ENCODE measurements at regions not wholly inside any gene's neighbourhood (a gene's known extent, or its start where the extent isn't known, plus 50 kb on each side); places are given as distances from the start of the nearest gene placed in this dataset.
A peak's percentile ranks its signal among the peaks of the same experiment; 100 is the strongest.

- Histone ChIP-seq H3K4me3 (ENCODE audit: insufficient read depth in 1 of 2, low read depth in 1 of 2, low read length in 2 of 2) (no peak overlapping the region), H3K14ac (ENCODE audit: low read length in 2 of 2) (no peak overlapping the region), H2BK5ac (ENCODE audit: low read depth, low read length, poor library complexity, severe bottlenecking) (no peak overlapping the region), H3K9me3 (ENCODE audit: control insufficient read depth, low read length) (peaks cover 16% of the 10 kb centered on the region), H3K23ac (ENCODE audit: low read length in 2 of 2) (no peak overlapping the region), H2BK12ac (ENCODE audit: low read length in 2 of 2) (no peak overlapping the region), H3K9ac (ENCODE audit: low read length) (no peak overlapping the region), H3K4me1 (ENCODE audit: control insufficient read depth, insufficient read depth, low read depth, low read length) (no peaks in the 10 kb centered on the region), H3K4me2 (ENCODE audit: low read length, poor library complexity, severe bottlenecking) (no peak overlapping the region), H3K79me1 (replicated peaks; ENCODE audit: low read length, poor library complexity, severe bottlenecking) (no peaks in the 10 kb centered on the region), H3K36me3 (ENCODE audit: control insufficient read depth in 1 of 2, insufficient read depth in 2 of 2, low read depth in 1 of 2, low read length in 2 of 2) (no peaks in the 10 kb centered on the region), H2AFZ (ENCODE audit: low read depth, low read length) (no peak overlapping the region), H2BK15ac (ENCODE audit: low read depth, poor library complexity, severe bottlenecking) (no peak overlapping the region), H2AK5ac (ENCODE audit: low read length, severe bottlenecking) (no peak overlapping the region), H3K4ac (ENCODE audit: low read depth in 1 of 2, low read length in 2 of 2) (no peak overlapping the region), H4K91ac (ENCODE audit: low read length) (no peak overlapping the region), H3K18ac (ENCODE audit: low read depth in 1 of 2, low read length in 2 of 2) (no peak overlapping the region), H2BK120ac (ENCODE audit: low read depth, low read length) (no peak overlapping the region), H4K8ac (ENCODE audit: low read length) (no peak overlapping the region), H3K27me3 (ENCODE audit: control insufficient read depth in 1 of 2, insufficient read depth in 1 of 2, low read length in 2 of 2) (no peaks in the 10 kb centered on the region), H3K27ac (ENCODE audit: low read length, poor library complexity, severe bottlenecking) (no peak overlapping the region)
- DNase-seq = no peak
- WGBS = 100% methylated on average over 1 of the region's 2 CpGs
Measured at GRCh38 chr2:144967961-144968360, 448.0 kb upstream of the ZEB2 start.

DNA sequence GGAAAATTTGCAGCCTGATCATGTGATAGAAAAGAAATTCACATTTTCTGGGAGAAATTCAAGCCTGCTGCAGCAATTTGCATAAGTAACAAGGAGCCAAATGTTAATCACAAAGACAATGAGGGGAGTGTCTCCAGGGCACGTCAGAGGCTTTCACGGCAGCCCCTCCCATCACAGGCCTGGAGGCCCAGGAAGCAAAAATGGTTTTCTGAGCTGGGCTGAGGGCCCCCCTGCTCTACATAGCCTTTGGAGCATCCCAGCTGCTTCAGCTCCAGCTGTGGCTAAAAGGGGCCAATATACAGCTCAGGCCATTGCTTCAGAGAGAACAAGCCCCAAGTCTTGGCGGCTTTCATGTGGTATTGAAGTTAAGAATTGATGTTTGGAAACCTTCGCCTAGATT lies 445.3 kb upstream of the ZEB2 start:
- Histone ChIP-seq H4K8ac (ENCODE audit: low read length) (no peak overlapping the region), H2BK15ac (ENCODE audit: low read depth, poor library complexity, severe bottlenecking) (no peak overlapping the region), H3K23ac (ENCODE audit: low read length in 2 of 2) (no peak overlapping the region), H3K27ac (ENCODE audit: low read length, poor library complexity, severe bottlenecking) (no peak overlapping the region), H3K4me1 (ENCODE audit: control insufficient read depth, insufficient read depth, low read depth, low read length) (no peaks in the 10 kb centered on the region), H3K9ac (ENCODE audit: low read length) (no peak overlapping the region), H3K9me3 (ENCODE audit: control insufficient read depth, low read length) (peaks cover 13% of the 10 kb centered on the region), H2AK5ac (ENCODE audit: low read length, severe bottlenecking) (no peak overlapping the region), H3K4me2 (ENCODE audit: low read length, poor library complexity, severe bottlenecking) (no peak overlapping the region), H3K27me3 (ENCODE audit: control insufficient read depth in 1 of 2, insufficient read depth in 1 of 2, low read length in 2 of 2) (no peaks in the 10 kb centered on the region), H3K18ac (ENCODE audit: low read depth in 1 of 2, low read length in 2 of 2) (no peak overlapping the region), H3K4me3 (ENCODE audit: insufficient read depth in 1 of 2, low read depth in 1 of 2, low read length in 2 of 2) (no peak overlapping the region), H3K36me3 (ENCODE audit: control insufficient read depth in 1 of 2, insufficient read depth in 2 of 2, low read depth in 1 of 2, low read length in 2 of 2) (no peaks in the 10 kb centered on the region), H2BK12ac (ENCODE audit: low read length in 2 of 2) (no peak overlapping the region), H3K14ac (ENCODE audit: low read length in 2 of 2) (no peak overlapping the region), H4K91ac (ENCODE audit: low read length) (no peak overlapping the region), H3K4ac (ENCODE audit: low read depth in 1 of 2, low read length in 2 of 2) (no peak overlapping the region), H3K79me1 (replicated peaks; ENCODE audit: low read length, poor library complexity, severe bottlenecking) (no peaks in the 10 kb centered on the region), H2BK120ac (ENCODE audit: low read depth, low read length) (no peak overlapping the region), H2AFZ (ENCODE audit: low read depth, low read length) (no peak overlapping the region), H2BK5ac (ENCODE audit: low read depth, low read length, poor library complexity, severe bottlenecking) (no peak overlapping the region)
- no peak for DNase-seq
- 85% methylated on average over 4 of the region's 4 CpGs for WGBS

- peaks cover 7% of the 10 kb centered on the region for H3K9me3 ChIP-seq (ENCODE audit: control insufficient read depth, low read length)
- H3K14ac ChIP-seq (ENCODE audit: low read length in 2 of 2) = no peak overlapping the region
- H3K27me3 ChIP-seq (ENCODE audit: control insufficient read depth in 1 of 2, insufficient read depth in 1 of 2, low read length in 2 of 2) = no peaks in the 10 kb centered on the region
- H4K91ac ChIP-seq (ENCODE audit: low read length) = no peak overlapping the region
- DNase-seq = no peak
- no peaks in the 10 kb centered on the region for H3K79me1 ChIP-seq (replicated peaks; ENCODE audit: low read length, poor library complexity, severe bottlenecking)
- no peak overlapping the region for H3K4me3 ChIP-seq (ENCODE audit: insufficient read depth in 1 of 2, low read depth in 1 of 2, low read length in 2 of 2)
- no peak overlapping the region for H3K4ac ChIP-seq (ENCODE audit: low read depth in 1 of 2, low read length in 2 of 2)
- H3K4me2 ChIP-seq (ENCODE audit: low read length, poor library complexity, severe bottlenecking) = no peak overlapping the region
- no peak overlapping the region for H2BK15ac ChIP-seq (ENCODE audit: low read depth, poor library complexity, severe bottlenecking)
- H2BK120ac ChIP-seq (ENCODE audit: low read depth, low read length) = no peak overlapping the region
- H3K27ac ChIP-seq (ENCODE audit: low read length, poor library complexity, severe bottlenecking) = no peak overlapping the region
- no peak overlapping the region for H2AFZ ChIP-seq (ENCODE audit: low read depth, low read length)
- H4K8ac ChIP-seq (ENCODE audit: low read length) = no peak overlapping the region
- no peaks in the 10 kb centered on the region for H3K36me3 ChIP-seq (ENCODE audit: control insufficient read depth in 1 of 2, insufficient read depth in 2 of 2, low read depth in 1 of 2, low read length in 2 of 2)
- H3K4me1 ChIP-seq (ENCODE audit: control insufficient read depth, insufficient read depth, low read depth, low read length) = no peaks in the 10 kb centered on the region
- no peak overlapping the region for H3K23ac ChIP-seq (ENCODE audit: low read length in 2 of 2)
- 93% methylated on average over 2 of the region's 2 CpGs for whole genome bisulfite sequencing
- no peak overlapping the region for H3K18ac ChIP-seq (ENCODE audit: low read depth in 1 of 2, low read length in 2 of 2)
- H2BK12ac ChIP-seq (ENCODE audit: low read length in 2 of 2) = no peak overlapping the region
- H2BK5ac ChIP-seq (ENCODE audit: low read depth, low read length, poor library complexity, severe bottlenecking) = no peak overlapping the region
- H3K9ac ChIP-seq (ENCODE audit: low read length) = no peak overlapping the region
- no peak overlapping the region for H2AK5ac ChIP-seq (ENCODE audit: low read length, severe bottlenecking)
Measured at GRCh38 chr2:144963031-144963430, 443.1 kb upstream of the ZEB2 start.

DNA sequence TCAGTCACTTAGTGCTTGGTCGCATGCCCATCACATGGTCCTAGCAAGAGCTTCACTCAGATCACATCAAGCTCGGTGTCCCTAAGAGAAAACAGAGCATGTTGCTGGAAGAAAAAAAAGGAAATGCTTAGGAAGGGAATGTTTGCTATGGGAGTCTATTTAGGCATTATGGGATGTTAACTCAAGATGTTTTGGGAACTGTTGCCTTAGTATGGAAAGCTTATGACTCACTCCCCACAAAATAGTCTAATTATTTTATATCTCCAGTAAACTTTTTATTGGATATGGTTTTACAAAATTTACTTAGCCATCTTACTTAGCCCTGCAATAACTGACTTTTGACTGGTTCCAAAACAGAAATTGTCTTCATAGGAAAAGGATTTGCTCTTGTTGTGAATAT lies 439.5 kb upstream of the ZEB2 start:
- Histone ChIP-seq H2BK12ac (ENCODE audit: low read length in 2 of 2) (no peak overlapping the region), H2BK5ac (ENCODE audit: low read depth, low read length, poor library complexity, severe bottlenecking) (no peak overlapping the region), H3K79me1 (replicated peaks; ENCODE audit: low read length, poor library complexity, severe bottlenecking) (no peaks in the 10 kb centered on the region), H3K4me2 (ENCODE audit: low read length, poor library complexity, severe bottlenecking) (no peak overlapping the region), H3K36me3 (ENCODE audit: control insufficient read depth in 1 of 2, insufficient read depth in 2 of 2, low read depth in 1 of 2, low read length in 2 of 2) (no peaks in the 10 kb centered on the region), H2AFZ (ENCODE audit: low read depth, low read length) (no peak overlapping the region), H3K4me1 (ENCODE audit: control insufficient read depth, insufficient read depth, low read depth, low read length) (no peaks in the 10 kb centered on the region), H3K18ac (ENCODE audit: low read depth in 1 of 2, low read length in 2 of 2) (no peak overlapping the region), H2AK5ac (ENCODE audit: low read length, severe bottlenecking) (no peak overlapping the region), H3K27me3 (ENCODE audit: control insufficient read depth in 1 of 2, insufficient read depth in 1 of 2, low read length in 2 of 2) (no peaks in the 10 kb centered on the region), H3K9me3 (ENCODE audit: control insufficient read depth, low read length) (peaks cover 2% of the 10 kb centered on the region), H3K14ac (ENCODE audit: low read length in 2 of 2) (peak overlapping the region in 1 of 2 experiments; percentile 2), H3K4me3 (ENCODE audit: insufficient read depth in 1 of 2, low read depth in 1 of 2, low read length in 2 of 2) (no peak overlapping the region), H3K23ac (ENCODE audit: low read length in 2 of 2) (no peak overlapping the region), H4K8ac (ENCODE audit: low read length) (no peak overlapping the region), H3K9ac (ENCODE audit: low read length) (no peak overlapping the region), H3K27ac (ENCODE audit: low read length, poor library complexity, severe bottlenecking) (no peak overlapping the region), H2BK15ac (ENCODE audit: low read depth, poor library complexity, severe bottlenecking) (no peak overlapping the region), H4K91ac (ENCODE audit: low read length) (no peak overlapping the region), H3K4ac (ENCODE audit: low read depth in 1 of 2, low read length in 2 of 2) (no peak overlapping the region), H2BK120ac (ENCODE audit: low read depth, low read length) (no peak overlapping the region)
- DNase-seq = no peak
- WGBS = 97% methylated on average over 2 of the region's 2 CpGs
